GM18505 (cell line): ENCODE measurements at regions not wholly inside any gene's neighbourhood (a gene's known extent, or its start where the extent isn't known, plus 50 kb on each side); places are given as distances from the start of the nearest gene placed in this dataset.

Experiments
- ATAC-seq: cut with Tn5 transposase; IDR thresholded peaks from one replicate; pipeline ENCODE4 v1.9.1; 2021; ENCODE audit not compliant: unreplicated experiment
- POLR2A ChIP-seq: IDR thresholded peaks from 4 replicates; pipeline ENCODE4 v1.6.1; 2011; ENCODE audit warnings: borderline replicate concordance; ENCODE audit not compliant: insufficient read depth, insufficient read length; ENCODE audit errors: extremely low read depth

DNA sequence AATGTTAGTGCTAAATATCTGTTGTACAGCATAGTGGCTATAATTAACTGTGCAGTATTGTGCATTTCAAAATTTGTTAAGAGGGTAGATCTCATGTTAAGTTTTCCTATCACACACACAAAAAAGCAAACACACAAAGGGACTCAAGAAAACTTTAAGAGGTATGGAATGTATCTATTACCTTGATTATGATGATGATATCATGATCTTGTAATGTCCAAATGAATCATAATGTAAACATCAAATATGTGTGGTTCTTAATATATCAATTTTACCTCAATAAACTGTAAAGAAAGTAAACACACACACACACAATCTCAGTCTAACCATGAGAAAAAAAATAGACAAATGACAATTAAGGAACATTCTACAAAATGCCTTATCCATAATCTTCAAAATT lies 934.6 kb downstream of the SLITRK1 start:
- no peak for ATAC-seq
- TF ChIP-seq POLR2A, result no peak

- no peak for ATAC-seq
- no peak for TF ChIP-seq POLR2A
Measured at GRCh38 chr13:82947191-82947621, 935.1 kb downstream of the SLITRK1 start.

DNA sequence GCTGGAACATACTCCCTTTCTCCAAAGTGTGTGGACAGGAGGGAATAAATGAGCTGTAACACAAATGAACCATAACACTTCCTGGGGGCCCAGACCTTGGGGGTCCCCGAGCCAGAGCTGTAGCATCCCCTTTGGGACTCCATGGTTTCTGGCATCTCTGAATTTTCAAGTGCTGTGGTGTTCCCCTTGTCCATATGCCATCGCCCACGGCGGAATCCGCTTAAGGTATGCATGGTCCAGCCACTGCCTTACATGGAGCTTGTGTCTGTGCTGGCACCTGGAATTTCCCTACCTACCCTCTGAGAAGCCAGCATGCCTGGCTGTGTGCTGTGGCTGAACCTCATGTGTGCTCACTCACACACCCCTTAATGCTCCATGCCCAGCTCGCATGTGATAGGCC lies 943.6 kb downstream of the SLITRK1 start:
- no peak for TF ChIP-seq POLR2A
- no peak for ATAC-seq

- no peak for TF ChIP-seq POLR2A
- ATAC-seq, result no peak
Measured at GRCh38 chr13:82934000-82934399, 948.3 kb downstream of the SLITRK1 start.

DNA sequence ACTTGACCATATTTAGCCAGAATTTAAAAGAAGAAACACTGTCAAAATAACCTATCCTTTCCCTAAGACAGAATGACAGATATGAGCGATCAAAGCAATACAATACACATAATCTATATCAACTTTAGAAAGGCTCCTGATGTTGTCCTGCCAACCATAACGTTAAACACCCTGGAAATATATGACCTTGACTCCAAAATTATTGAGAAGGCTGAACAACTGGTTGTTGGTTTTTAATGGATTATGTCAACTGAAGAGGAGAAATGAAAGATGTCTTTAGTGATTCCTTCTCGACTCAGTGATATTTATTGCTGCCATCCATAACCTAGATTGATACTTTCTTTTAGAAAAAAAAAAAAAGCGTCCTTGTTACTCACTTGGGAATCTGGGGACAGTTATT lies 957.2 kb downstream of the SLITRK1 start:
- TF ChIP-seq POLR2A, result no peak

GRCh38 chr13:82917984-82918383 lies 964.3 kb downstream of the SLITRK1 start:
- no peak for TF ChIP-seq POLR2A
- ATAC-seq, result no peak

More for the DNA sequence above, 957.2 kb downstream of the SLITRK1 start:
- ATAC-seq, result no peak

- no peak for ATAC-seq
- TF ChIP-seq POLR2A, result no peak
Measured at GRCh38 chr13:82912564-82912963, 969.7 kb downstream of the SLITRK1 start.

- ATAC-seq, result no peak
- TF ChIP-seq POLR2A, result no peak
Measured at GRCh38 chr13:82905071-82905470, 977.2 kb downstream of the SLITRK1 start.

DNA sequence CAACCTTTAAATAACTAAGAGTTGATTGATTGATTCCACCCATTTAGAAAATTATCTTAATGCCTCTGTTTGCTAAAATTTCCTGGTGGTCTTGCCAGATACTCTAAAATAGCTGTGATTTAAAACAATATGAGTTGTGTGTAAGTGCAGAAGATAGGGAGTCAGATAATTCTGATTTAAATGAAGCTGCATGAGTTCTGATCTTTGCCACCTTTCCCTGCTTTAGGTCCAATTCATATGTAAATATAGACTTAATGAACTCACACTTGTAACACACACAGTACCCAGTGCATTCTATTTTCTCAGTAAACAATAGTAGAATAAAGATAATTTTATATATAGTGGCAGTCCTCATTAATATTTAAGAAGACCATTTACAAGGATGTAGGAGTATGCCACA lies 981.8 kb downstream of the SLITRK1 start:
- no peak for ATAC-seq
- no peak for TF ChIP-seq POLR2A

DNA sequence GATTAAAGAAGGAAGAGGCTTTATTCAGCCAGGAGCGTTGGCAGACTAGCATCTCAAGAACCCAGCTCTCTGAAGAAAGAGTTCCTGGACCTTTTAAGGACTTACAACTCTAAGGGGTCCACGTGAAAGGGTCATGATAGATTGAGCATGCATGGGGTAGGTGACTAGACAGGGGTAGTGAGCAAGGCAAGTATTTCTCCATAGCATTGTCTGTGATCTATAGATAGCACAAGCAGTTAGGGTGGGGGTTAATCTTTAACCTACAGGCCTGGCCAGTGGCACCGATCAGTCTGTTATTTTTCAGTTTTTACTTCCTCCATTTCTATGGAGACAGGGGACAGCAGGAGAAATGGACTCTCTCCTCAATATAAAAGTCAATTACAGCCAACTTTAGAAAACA lies 983.7 kb downstream of the SLITRK1 start:
- ATAC-seq, result no peak
- TF ChIP-seq POLR2A, result no peak

- ATAC-seq, result no peak
- no peak for TF ChIP-seq POLR2A
Measured at GRCh38 chr13:82879921-82880320, 1002.4 kb downstream of the SLITRK1 start.

- no peak for TF ChIP-seq POLR2A
- ATAC-seq, result no peak
Measured at GRCh38 chr13:82878536-82878935, 1003.7 kb downstream of the SLITRK1 start.

DNA sequence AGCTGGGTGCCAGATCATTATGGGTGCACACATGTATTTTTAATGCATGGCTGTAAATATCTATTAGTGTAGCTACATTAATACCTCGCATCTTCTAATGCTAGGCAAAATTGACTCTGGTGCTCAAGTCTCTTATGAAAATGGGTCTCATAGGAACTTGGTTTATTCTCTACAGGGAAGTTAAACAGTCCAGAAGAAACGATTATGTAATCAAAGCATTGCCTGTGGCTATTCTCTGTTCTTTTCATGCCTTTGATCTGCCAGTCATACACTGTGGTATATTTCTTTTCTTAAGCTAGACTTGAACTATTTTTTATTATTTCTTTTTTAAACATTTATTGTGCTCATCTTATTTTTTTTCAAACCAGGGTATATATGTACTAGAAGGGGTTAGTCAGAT lies 1015.0 kb downstream of the SLITRK1 start:
- ATAC-seq, result no peak
- TF ChIP-seq POLR2A, result no peak

DNA sequence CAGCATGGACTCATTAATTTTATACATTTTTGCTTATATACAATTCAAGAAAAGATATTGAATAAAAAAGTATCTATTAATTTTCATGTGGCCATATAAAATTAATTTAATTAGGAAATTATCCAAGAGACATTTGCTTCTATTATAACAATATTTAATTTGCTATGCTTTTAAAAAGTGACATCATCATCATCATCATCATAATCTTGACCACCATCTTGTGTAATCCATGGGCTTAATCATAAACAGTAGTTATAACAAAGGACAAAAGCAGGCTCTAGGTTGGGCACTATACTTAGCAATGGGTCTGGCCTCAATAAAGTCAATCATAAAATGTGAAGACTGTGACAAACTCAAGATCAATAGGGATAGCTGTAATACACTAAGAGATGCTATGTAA lies 1031.6 kb downstream of the SLITRK1 start:
- TF ChIP-seq POLR2A, result no peak
- ATAC-seq, result no peak

- TF ChIP-seq POLR2A, result no peak
- no peak for ATAC-seq
Measured at GRCh38 chr13:82848766-82849165, 1033.5 kb downstream of the SLITRK1 start.
